ENCODE measurements at regions not wholly inside any gene's neighbourhood (a gene's known extent, or its start where the extent isn't known, plus 50 kb on each side); places are given as distances from the start of the nearest gene placed in this dataset.
A peak's percentile ranks its signal among the peaks of the same experiment; 100 is the strongest.

GRCh38 chr10:62634576-62634975, 169.9 kb upstream of the ADO start:
- no peak for DNase-seq

- DNase-seq: no peak
Observed at GRCh38 chr10:62635127-62635526, 169.4 kb upstream of the ADO start.

- peak; percentile 46 for DNase-seq
Observed at GRCh38 chr10:62636825-62637248, 167.7 kb upstream of the ADO start.

GRCh38 chr10:62637249-62638061, 167.1 kb upstream of the ADO start:
- DNase-seq: peak; percentile 73

GRCh38 chr10:62638062-62638477, 166.4 kb upstream of the ADO start:
- peak; percentile 4 for DNase-seq

GRCh38 chr10:62639144-62639543, 165.4 kb upstream of the ADO start:
- no peak for DNase-seq

GRCh38 chr10:62640411-62640810, 164.1 kb upstream of the ADO start:
- no peak for DNase-seq

GRCh38 chr10:62643606-62644587, 160.6 kb upstream of the ADO start:
- no peak for DNase-seq

- no peak for DNase-seq
Observed at GRCh38 chr10:62647375-62648092, 157.0 kb upstream of the ADO start.

- no peak for DNase-seq
Observed at GRCh38 chr10:62648921-62649320, 155.6 kb upstream of the ADO start.

GRCh38 chr10:62650411-62650810, 154.1 kb upstream of the ADO start:
- DNase-seq: no peak

GRCh38 chr10:62651341-62651740, 153.2 kb upstream of the ADO start:
- DNase-seq: no peak

- DNase-seq: no peak
Observed at GRCh38 chr10:62652114-62652513, 152.4 kb upstream of the ADO start.

- DNase-seq: no peak
Observed at GRCh38 chr10:62652564-62652963, 152.0 kb upstream of the ADO start.

- no peak for DNase-seq
Observed at GRCh38 chr10:62653254-62653653, 151.3 kb upstream of the ADO start.

GRCh38 chr10:62654966-62655336, 149.6 kb upstream of the ADO start:
- no peak for DNase-seq

GRCh38 chr10:62655337-62655994, 149.1 kb upstream of the ADO start:
- no peak for DNase-seq

- no peak for DNase-seq
Observed at GRCh38 chr10:62657244-62657835, 147.2 kb upstream of the ADO start.

GRCh38 chr10:62658516-62658915, 146.0 kb upstream of the ADO start:
- no peak for DNase-seq

GRCh38 chr10:62661143-62661542, 143.4 kb upstream of the ADO start:
- no peak for DNase-seq

- DNase-seq: no peak
Observed at GRCh38 chr10:62662486-62662885, 142.0 kb upstream of the ADO start.

- no peak for DNase-seq
Observed at GRCh38 chr10:62665771-62666170, 138.7 kb upstream of the ADO start.

All from CD4-positive, alpha-beta T cell treated with Interleukin-17A for 4 hours (primary cell).